HG03045 (cell line): ENCODE measurements at regions not wholly inside any gene's neighbourhood (a gene's known extent, or its start where the extent isn't known, plus 50 kb on each side); places are given as distances from the start of the nearest gene placed in this dataset.
"Not testable (repeated sequence)": the region's sequence is repeated elsewhere in the genome, so short reads cannot be mapped to it uniquely, and the experiment has no call there.

Experiments used
- ATAC-seq: cut with Tn5 transposase; IDR thresholded peaks from one replicate; pipeline ENCODE4 v1.9.1; 2021; ENCODE audit warnings: mild to moderate bottlenecking, moderate library complexity; ENCODE audit not compliant: unreplicated experiment

DNA sequence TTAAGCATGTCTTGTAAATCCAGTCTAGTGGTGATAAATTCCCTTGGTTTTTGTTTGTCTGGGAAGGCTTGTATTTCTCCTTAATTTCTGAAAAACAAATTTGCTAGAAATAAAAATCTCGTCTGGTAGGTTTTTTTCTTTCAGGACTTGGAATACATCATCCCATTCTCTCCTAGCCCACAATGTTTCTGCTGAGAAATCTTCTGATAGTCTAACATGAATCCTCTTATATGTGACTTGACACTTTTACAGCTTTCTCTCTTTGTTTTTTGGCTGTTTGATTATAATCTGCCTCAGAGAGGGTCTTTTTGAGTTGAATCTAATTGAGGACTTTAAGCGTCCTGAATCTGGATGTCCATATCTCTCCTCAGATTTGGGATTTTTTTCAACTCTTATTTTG is 104.9 kb downstream of the FEM1C start:
- ATAC-seq, result no peak

DNA sequence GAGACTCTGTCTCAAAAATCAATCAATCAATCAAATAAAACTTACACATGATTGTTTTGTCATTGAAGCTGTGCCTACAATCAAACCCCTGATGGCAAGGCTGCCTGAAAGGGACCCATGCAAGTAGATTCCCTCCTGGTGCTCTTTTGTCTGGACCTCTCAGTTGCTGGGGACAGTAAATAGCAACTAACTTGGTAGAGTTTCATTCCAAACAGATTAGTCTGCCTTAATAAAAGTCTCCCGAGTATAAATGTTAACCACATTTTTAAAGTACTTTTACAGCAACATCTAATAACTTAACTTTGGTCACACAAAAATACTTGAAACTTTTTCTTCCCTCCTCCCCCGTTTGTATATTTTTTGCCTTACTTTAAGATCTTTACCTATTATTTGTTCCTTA is 105.5 kb downstream of the FEM1C start:
- ATAC-seq, result no peak

DNA sequence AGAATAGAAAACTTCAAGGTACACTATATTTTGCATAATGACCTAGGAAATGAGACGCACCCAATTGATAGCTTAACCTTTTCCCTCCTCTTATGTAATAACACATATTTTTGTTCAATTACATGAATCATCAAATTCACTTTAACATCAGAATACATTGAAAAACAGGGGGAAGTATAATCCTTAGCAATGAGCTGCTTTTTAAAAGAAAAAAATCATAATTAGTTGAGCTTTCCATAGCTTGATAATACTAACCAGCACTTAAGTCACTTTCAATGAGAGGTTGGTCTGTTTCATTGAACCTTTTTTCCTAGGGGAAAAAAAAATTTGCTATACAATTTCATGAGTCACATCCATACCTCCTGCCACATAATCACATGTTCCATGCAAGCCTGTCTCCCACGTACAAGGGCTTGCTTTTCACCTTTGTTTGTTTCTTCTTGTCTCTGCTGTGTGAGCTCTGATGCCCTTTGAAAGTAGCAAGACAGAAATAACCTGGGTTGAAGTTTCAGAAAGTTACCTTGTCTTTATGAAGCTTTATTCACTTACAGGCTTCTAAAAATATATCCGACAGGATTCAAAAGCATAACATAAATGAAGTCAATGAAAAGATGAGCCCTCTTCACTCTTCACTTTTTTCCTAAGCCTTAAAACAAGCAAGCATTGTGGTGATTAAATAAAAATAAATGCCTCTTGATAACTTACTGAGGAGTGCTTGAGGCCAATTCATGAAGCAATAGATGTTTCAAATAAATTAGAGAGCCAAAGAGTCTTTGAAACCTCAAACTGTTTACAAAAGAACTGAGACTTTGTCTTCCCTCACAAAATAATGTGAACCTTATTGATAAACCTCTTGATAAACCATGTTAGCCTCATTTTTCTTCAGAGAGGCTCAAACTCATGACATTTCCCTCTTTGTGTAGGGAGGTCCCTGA is 108.5 kb downstream of the FEM1C start:
- no peak for ATAC-seq

DNA sequence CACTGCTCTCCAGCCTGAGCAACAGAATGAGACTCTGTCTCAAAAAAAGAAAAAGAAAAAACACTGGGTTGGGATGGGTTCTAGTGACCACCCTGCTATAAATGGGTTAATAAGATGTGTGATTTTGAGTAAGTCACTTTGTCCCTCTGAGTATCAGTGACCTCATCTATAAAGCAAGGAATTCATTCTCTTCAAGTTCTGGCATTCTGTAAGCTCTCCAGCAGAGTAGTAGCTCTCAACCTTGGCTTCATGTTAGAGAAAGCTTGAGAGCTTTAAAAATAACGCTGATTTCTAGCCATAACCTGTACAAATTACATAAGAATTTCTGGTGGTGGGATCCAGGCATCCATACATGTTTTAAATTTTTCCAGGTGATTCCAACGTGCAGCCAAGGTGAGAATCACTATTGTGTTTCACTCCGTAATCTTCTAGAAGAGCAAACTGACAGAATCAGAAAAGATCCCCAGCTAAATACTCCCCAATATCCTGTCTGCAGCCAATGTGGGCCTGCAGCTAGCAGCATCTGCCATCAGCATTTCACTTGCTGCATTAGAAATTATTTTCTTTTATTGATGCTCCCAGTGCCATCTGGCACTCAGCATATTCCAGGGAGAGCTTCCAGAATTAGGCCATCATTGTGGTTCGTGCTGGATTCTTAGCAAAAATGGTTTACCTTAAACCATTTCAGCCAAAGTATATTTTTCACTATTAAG is 109.4 kb downstream of the FEM1C start:
- ATAC-seq, result no peak

- ATAC-seq, result no peak
Observed at GRCh38 chr5:115433918-115434317, 110.7 kb downstream of the FEM1C start.

GRCh38 chr5:115432691-115433090 is 111.9 kb downstream of the FEM1C start:
- ATAC-seq, result no peak

DNA sequence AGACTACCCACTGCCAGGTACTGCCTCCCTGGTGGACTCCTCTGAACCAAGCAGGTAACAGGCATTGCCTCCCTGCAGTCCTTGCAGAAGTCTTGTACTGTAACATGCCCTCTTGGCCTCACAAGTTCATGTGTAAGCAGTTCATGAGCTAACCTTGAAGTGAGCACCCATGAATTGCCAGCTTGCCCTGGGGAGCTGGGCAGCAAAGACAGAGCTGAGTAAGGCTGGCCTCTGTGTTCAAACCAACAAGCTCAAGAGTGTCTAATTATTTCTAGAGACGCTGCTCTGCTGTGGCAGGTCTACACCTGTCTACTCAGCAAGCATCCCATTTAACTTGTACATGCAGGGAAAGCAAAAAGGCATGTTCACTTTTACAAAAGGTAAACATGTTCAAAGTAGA is 113.5 kb downstream of the FEM1C start:
- no peak for ATAC-seq

- no peak for ATAC-seq
Observed at GRCh38 chr5:115430374-115430773, 114.2 kb downstream of the FEM1C start.

GRCh38 chr5:115429345-115429940 is 115.1 kb downstream of the FEM1C start:
- ATAC-seq, result no peak

DNA sequence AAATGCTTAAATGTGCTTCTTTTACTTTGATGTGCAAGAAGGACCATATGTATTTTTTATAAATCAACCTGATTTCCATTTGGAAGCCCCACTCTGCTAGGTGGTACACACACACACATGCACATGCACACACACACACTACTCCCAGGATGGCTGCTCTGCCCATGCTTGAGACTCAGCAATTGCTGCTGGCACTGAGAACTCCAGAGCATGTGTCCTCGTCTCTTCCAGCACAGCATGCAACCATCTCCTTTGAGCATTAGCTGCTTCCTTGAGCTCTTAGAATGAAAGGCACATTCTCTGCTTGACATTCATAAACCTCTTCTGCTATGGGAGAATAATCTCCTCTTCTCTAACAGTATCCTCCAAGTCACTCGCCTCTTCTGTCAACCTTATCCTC is 115.9 kb downstream of the FEM1C start:
- ATAC-seq, result no peak

DNA sequence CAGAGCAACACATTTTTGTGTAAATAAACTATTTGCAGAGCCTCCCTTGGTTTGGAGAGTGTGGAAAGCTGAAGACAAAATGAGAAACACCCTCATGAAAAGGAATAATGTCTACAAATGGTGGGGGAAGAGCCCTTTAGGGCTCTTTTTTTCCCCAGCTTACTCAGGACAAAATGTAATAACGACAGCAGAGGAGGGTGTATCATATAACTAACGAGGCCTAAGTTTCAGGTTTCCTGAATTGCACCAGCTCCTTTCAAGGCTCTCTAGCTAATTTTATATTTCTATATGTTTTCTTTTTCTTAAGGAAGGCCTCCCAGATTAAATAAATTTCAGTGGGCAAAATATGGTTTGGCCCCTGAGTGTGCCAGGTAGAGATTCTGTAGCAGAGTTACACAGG is 116.3 kb downstream of the FEM1C start:
- no peak for ATAC-seq

DNA sequence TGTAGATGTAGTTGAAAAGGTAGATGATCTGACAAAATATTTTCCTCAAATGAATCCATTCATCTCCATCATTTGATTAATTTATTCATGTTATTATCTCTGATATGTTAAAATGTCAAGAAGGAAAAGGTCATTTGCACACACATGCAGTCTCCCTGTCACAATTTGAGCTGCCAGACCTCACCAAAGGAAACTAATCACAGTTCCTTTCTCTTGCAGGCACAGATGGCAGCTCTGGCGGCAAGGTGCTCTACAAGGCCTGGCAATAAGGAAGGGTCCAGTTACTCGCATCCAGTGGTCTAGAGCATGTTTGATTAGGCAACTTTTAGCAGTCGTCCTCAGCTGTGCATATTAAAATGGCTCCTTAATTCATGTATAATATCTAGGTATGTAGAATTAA is 120.1 kb downstream of the FEM1C start:
- ATAC-seq, result no peak

- ATAC-seq, result no peak
Observed at GRCh38 chr5:115424030-115424429, 120.5 kb downstream of the FEM1C start.

DNA sequence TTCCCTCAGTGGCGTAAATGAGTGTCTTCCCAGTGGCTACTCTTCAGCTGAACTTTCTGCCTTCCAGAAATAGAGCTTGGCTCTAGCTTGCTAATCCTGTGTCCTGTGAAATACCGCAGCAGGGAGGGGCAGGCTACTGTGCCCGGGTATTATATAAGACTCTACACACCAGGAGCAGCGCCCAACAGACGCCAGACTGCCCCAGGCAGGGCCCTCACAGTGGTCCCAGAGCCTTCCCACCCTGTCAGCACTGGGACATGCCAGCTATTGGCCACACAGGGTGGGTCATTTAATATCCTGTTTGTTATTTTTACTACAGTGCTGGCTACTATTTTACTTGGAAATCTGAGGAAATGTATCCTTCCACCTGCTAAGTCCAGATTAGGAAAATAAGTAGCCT is 121.0 kb downstream of the FEM1C start:
- ATAC-seq, result no peak

- no peak for ATAC-seq
Observed at GRCh38 chr5:115423051-115423450, 121.5 kb downstream of the FEM1C start.

DNA sequence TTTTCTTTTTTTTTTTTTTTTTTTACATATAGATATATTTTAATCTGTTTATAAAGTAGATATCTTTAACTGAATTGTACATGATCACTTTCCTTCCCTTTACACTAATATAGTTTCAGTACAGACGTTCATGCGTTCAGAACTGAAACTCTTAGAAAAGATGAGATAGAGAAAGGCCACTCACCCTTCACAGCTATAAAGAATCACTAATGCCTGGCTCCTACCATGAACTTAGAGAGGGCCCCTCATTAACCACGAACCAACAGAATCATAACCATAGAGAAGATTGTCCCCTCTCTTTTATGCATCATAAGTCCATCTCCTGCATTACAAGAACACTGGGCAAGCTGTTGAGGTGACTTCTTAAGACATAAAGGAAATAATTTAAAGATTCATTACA is 123.8 kb downstream of the FEM1C start:
- not testable (repeated sequence) for ATAC-seq

DNA sequence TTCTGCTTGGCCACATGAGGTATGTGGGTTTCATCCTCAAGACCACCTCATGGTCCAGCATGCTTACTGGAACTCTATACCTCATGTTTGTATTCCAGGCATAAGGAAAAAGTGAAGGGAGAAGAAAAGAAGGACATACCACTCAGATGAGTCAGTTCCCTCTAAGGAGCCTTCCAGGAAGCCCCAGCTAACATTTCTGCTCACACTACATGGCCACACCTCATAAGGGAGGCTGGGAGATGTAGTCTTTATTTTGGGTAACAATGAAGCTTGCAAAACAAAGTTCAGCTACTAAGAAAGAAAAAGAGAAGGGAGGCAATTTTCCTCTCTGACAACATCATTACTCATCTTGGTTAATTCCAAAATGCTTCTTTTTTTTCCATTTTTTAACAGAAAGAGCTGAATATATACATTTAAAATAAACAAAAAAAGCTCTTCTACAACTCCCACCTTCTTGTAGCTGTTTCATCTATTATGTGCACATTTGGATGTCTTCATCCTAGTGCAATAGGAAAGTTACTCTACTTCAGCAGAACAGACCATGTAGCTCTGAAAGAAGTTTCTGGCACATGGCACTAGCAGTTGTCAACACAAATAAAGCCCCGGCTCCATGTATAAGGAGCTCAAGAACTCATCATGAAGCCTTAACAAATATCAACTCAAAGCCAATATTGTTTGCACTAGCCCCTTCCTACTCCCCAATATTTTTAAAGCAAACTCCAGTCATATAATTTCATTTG is 123.6 kb upstream of the CCDC112 start:
- no peak for ATAC-seq

DNA sequence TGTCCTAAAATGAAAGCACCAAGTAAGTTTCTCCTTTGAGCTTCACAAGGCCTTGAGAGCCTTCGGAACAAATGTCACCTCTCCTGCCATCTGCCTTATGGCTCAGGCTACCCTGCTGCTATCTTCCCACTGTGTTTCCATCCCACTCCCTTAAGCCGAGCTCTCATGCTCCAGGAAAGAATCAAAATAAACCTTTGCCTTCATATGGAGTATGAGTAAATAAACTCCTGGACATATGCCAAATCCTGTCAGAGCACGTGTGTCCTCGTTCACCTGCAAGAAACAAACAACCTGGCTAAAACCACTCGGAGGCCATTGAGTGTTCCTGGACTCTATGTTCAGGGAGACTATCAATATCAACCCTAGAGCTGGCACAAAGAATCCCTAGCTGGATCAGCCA is 122.3 kb upstream of the CCDC112 start:
- ATAC-seq, result no peak

- no peak for ATAC-seq
Observed at GRCh38 chr5:115417076-115417475, 120.6 kb upstream of the CCDC112 start.

- no peak for ATAC-seq
Observed at GRCh38 chr5:115415143-115415491, 118.7 kb upstream of the CCDC112 start.

DNA sequence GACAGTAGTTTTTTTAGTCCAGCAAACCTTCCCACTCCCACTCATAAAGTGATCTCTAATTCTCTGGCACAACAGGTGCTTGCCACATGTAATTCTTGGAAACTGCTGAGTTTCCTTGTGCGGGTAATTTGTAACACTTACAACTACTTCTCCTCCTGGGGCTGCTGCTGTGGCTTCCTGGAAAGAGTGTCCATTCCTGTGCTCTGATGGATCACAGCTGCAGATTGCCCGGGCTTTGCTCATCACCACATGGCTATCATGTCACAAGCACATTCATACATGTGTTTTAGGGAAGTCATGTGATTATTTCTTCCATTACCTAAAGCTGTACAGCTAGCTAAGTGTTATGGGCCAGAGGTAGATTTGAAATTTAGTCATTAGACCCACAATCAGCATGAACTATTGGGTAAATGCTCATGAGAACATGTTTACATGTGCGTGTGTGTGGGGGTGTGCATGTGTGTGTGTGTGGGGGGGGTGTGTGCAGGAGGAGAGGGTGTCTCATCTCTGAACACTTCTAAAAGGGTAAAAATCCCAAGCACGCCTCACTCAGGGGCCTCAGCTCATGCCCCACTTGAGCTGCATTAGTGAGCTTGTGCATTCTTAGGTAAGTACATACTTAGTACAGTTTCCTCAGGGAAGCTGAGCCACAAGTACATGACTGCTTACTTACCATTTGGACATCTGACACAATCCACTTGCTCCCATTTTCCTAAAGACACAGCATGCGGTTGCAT is 118.1 kb upstream of the CCDC112 start:
- no peak for ATAC-seq
